ENCODE measurements at regions not wholly inside any gene's neighbourhood (a gene's known extent, or its start where the extent isn't known, plus 50 kb on each side); places are given as distances from the start of the nearest gene placed in this dataset.
"Not testable (repeated sequence)": the region's sequence is repeated elsewhere in the genome, so short reads cannot be mapped to it uniquely, and the experiment has no call there.

- DNase-seq, result no peak
These were observed 150.6 kb upstream of the AFDN start for GRCh38 chr6:167676000-167676665.

- no peak for DNase-seq
These were observed 149.9 kb upstream of the AFDN start for GRCh38 chr6:167676666-167677421.

- no peak for DNase-seq
These were observed 149.3 kb upstream of the AFDN start for GRCh38 chr6:167677422-167677789.

GRCh38 chr6:167678102-167679101 is 148.3 kb upstream of the AFDN start:
- DNase-seq, result no peak

GRCh38 chr6:167679122-167679736 is 147.5 kb upstream of the AFDN start:
- DNase-seq, result no peak

- DNase-seq, result no peak
These were observed 146.7 kb upstream of the AFDN start for GRCh38 chr6:167679790-167680604.

- no peak for DNase-seq
These were observed 146.0 kb upstream of the AFDN start for GRCh38 chr6:167680605-167681149.

- DNase-seq, result no peak
These were observed 144.6 kb upstream of the AFDN start for GRCh38 chr6:167682125-167682524.

GRCh38 chr6:167682546-167683027 is 144.1 kb upstream of the AFDN start:
- no peak for DNase-seq

GRCh38 chr6:167683028-167683862 is 143.5 kb upstream of the AFDN start:
- DNase-seq, result no peak

GRCh38 chr6:167684276-167685104 is 142.2 kb upstream of the AFDN start:
- no peak for DNase-seq

GRCh38 chr6:167685654-167686053 is 141.1 kb upstream of the AFDN start:
- DNase-seq, result no peak

- no peak for DNase-seq
These were observed 140.4 kb upstream of the AFDN start for GRCh38 chr6:167686204-167686893.

- DNase-seq, result no peak
These were observed 139.5 kb upstream of the AFDN start for GRCh38 chr6:167687116-167687725.

- no peak for DNase-seq
These were observed 138.6 kb upstream of the AFDN start for GRCh38 chr6:167688123-167688522.

- DNase-seq, result no peak
These were observed 137.4 kb upstream of the AFDN start for GRCh38 chr6:167689278-167689677.

GRCh38 chr6:167689751-167690150 is 137.0 kb upstream of the AFDN start:
- no peak for DNase-seq

GRCh38 chr6:167690167-167690922 is 136.4 kb upstream of the AFDN start:
- not testable (repeated sequence) for DNase-seq
